MM.1S (cell line): ENCODE measurements at regions not wholly inside any gene's neighbourhood (a gene's known extent, or its start where the extent isn't known, plus 50 kb on each side); places are given as distances from the start of the nearest gene placed in this dataset.

ENCODE experiments used
- DNase-seq: peaks from one replicate; pipeline ENCODE4 v3.0.0-alpha.2; 2015
- H2AFZ ChIP-seq: fragments of 300-600 bp; sonication (generic); 2 replicates; pipeline ENCODE4 v1.6.0; 2016; ENCODE audit warnings: antibody characterized with exemption, low read length
- H3F3A ChIP-seq: fragments of 300-600 bp; sonication (generic); 2 replicates; pipeline ENCODE4 v1.6.1; 2016; ENCODE audit warnings: mild to moderate bottlenecking, antibody characterized with exemption, low read length, moderate library complexity, mixed read lengths; ENCODE audit not compliant: insufficient read depth
- H3K27ac ChIP-seq: fragments of 300-600 bp; sonication (generic); 2 replicates; pipeline ENCODE4 v1.5.1; 2016; ENCODE audit warnings: mild to moderate bottlenecking, low read length
- H3K27me3 ChIP-seq: fragments of 300-600 bp; sonication (generic); replicated peaks from 2 replicates; pipeline ENCODE4 v1.6.0; 2016; ENCODE audit warnings: low read length; ENCODE audit not compliant: insufficient read depth
- H3K36me3 ChIP-seq: fragments of 300-600 bp; sonication (generic); replicated peaks from 2 replicates; pipeline ENCODE4 v1.6.1; 2016; ENCODE audit warnings: mild to moderate bottlenecking, low read length, mixed read lengths; ENCODE audit not compliant: insufficient read depth
- H3K4me1 ChIP-seq: fragments of 300-600 bp; sonication (generic); 2 replicates; pipeline ENCODE4 v1.6.1; 2016; ENCODE audit warnings: low read length, mixed read lengths
- H3K4me2 ChIP-seq: fragments of 300-600 bp; sonication (generic); 2 replicates; pipeline ENCODE4 v1.6.0; 2016; ENCODE audit warnings: low read depth, low read length
- H3K4me3 ChIP-seq: fragments of 300-600 bp; sonication (generic); 2 replicates; pipeline ENCODE4 v1.5.1; 2016; ENCODE audit warnings: low read length, mixed read lengths
- H3K79me2 ChIP-seq: fragments of 300-600 bp; sonication (generic); 2 replicates; pipeline ENCODE4 v1.6.1; 2016; ENCODE audit warnings: mixed run types, low read length, mixed read lengths
- H3K9ac ChIP-seq: fragments of 300-600 bp; sonication (generic); 2 replicates; pipeline ENCODE4 v1.6.1; 2016; ENCODE audit warnings: low read length, mixed read lengths
- H3K9me2 ChIP-seq: fragments of 300-600 bp; sonication (generic); replicated peaks from 2 replicates; pipeline ENCODE4 v1.6.1; 2016; ENCODE audit warnings: mild to moderate bottlenecking, low read length, mixed read lengths; ENCODE audit not compliant: insufficient read depth
- H3K9me3 ChIP-seq: fragments of 300-600 bp; sonication (generic); replicated peaks from 2 replicates; pipeline ENCODE4 v1.6.1; 2016; ENCODE audit warnings: mild to moderate bottlenecking, low read length, mixed read lengths; ENCODE audit not compliant: insufficient read depth
- H4K20me1 ChIP-seq: fragments of 300-600 bp; sonication (generic); 2 replicates; pipeline ENCODE4 v1.6.1; 2016; ENCODE audit warnings: mild to moderate bottlenecking, low read length, moderate library complexity, mixed read lengths; ENCODE audit not compliant: insufficient read depth
- EZH2 ChIP-seq: fragments of 300-600 bp; sonication (generic); optimal IDR thresholded peaks from 2 replicates; pipeline ENCODE3; 2017; ENCODE audit warnings: low read depth, mild to moderate bottlenecking, antibody characterized with exemption, low read length, mixed read lengths
- EZH2phosphoT487 ChIP-seq: fragments of 300-600 bp; sonication (generic); IDR thresholded peaks from 2 replicates; pipeline ENCODE4 v1.6.1; 2018; ENCODE audit warnings: antibody characterized with exemption, low read length
- TF ChIP-seq, protein P1 (sequence below): fragments of 300-600 bp; sonication (generic); IDR thresholded peaks from 2 replicates; pipeline ENCODE4 v1.5.1; 2016; ENCODE audit warnings: antibody characterized with exemption, low read length, mixed read lengths

DNA sequence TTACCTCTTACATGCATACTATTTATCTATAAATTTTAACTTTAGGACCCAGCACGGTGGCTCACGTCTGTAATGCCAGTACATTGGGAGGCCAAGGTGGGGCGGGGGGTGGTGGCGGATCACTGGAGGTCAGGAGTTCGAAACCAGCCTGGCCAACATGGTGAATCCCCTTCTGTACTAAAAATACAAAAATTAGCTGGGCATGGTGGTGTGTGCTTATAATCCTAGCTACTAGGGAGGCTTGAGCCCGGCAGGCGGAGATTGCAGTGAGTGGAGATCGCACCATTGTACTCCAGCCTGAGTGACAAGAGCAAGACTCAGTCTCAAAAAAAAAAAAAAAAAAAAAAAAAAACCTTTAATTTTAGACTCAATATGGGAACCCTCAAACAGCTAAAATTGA lies 1582.6 kb upstream of the NUDT12 start:
- Histone ChIP-seq H2AFZ (no peak overlapping the region), H4K20me1 (no peaks in the 10 kb centered on the region), H3K4me2 (no peak overlapping the region), H3K9me2 (no peaks in the 10 kb centered on the region), H3K27ac (no peak overlapping the region), H3K27me3 (no peaks in the 10 kb centered on the region), H3K9ac (no peak overlapping the region), H3K9me3 (no peaks in the 10 kb centered on the region), H3F3A (no peaks in the 10 kb centered on the region), H3K4me1 (no peaks in the 10 kb centered on the region), H3K4me3 (no peak overlapping the region), H3K79me2 (no peaks in the 10 kb centered on the region), H3K36me3 (no peaks in the 10 kb centered on the region)
- TF ChIP-seq, protein P1, sequence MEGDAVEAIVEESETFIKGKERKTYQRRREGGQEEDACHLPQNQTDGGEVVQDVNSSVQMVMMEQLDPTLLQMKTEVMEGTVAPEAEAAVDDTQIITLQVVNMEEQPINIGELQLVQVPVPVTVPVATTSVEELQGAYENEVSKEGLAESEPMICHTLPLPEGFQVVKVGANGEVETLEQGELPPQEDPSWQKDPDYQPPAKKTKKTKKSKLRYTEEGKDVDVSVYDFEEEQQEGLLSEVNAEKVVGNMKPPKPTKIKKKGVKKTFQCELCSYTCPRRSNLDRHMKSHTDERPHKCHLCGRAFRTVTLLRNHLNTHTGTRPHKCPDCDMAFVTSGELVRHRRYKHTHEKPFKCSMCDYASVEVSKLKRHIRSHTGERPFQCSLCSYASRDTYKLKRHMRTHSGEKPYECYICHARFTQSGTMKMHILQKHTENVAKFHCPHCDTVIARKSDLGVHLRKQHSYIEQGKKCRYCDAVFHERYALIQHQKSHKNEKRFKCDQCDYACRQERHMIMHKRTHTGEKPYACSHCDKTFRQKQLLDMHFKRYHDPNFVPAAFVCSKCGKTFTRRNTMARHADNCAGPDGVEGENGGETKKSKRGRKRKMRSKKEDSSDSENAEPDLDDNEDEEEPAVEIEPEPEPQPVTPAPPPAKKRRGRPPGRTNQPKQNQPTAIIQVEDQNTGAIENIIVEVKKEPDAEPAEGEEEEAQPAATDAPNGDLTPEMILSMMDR = no peak
- TF ChIP-seq EZH2phosphoT487 (no peak), EZH2 (no peak)
- no peak for DNase-seq

DNA sequence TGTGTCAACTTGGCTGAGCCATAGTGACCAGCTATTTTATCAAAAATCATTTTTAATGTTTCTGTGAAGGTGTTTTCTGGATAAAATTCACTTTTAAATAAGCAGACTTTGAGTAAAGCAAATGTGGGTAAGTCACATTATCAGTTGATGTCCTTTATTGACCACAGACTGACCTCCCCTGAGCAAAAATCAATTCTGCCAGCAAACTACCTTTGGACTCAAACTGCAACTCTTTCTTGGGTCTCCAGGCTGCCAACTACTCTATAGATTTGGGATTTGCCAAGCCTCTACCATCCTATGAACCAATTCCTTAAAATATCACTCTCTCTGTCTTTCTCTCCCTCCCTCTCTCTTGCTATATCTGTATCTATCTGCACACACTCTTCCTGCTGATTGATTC lies 1571.7 kb upstream of the NUDT12 start:
- H3K36me3 ChIP-seq = no peaks in the 10 kb centered on the region
- H3K27me3 ChIP-seq = no peaks in the 10 kb centered on the region
- no peak overlapping the region for H3K27ac ChIP-seq
- H3K4me1 ChIP-seq = no peaks in the 10 kb centered on the region
- no peaks in the 10 kb centered on the region for H3K9me3 ChIP-seq
- H3K4me2 ChIP-seq = no peak overlapping the region
- H4K20me1 ChIP-seq = no peaks in the 10 kb centered on the region
- no peaks in the 10 kb centered on the region for H3K9me2 ChIP-seq
- H3K79me2 ChIP-seq = no peaks in the 10 kb centered on the region
- no peak for DNase-seq
- no peak overlapping the region for H2AFZ ChIP-seq
- TF ChIP-seq, protein P1 = no peak
- TF ChIP-seq EZH2 (no peak), EZH2phosphoT487 (no peak)
- H3K4me3 ChIP-seq = no peak overlapping the region
- no peak overlapping the region for H3K9ac ChIP-seq
- H3F3A ChIP-seq = no peaks in the 10 kb centered on the region

DNA sequence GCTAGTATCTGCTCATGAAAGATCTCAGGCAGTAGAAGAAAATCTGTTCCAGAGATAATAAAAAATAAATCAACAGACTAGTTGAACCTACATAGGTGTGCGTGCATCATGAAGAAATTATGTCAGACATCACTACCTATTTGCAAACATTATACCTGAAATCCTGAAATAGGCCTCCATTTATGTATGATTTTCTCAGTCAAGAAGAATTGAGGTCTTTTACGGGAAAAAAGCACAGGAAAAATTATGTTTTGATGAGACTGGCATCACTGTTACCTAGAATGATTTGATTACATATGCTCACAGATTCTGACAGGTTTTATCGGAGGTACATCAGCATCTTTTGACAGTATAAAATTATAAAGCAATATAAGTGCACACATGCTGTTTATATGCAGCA lies 1570.5 kb upstream of the NUDT12 start:
- H3K36me3 ChIP-seq = no peaks in the 10 kb centered on the region
- TF ChIP-seq EZH2phosphoT487 = no peak
- TF ChIP-seq EZH2 = no peak
- TF ChIP-seq, protein P1 = no peak
- H3K79me2 ChIP-seq = no peaks in the 10 kb centered on the region
- no peaks in the 10 kb centered on the region for H3K4me1 ChIP-seq
- no peak overlapping the region for H3K4me3 ChIP-seq
- no peaks in the 10 kb centered on the region for H3F3A ChIP-seq
- no peaks in the 10 kb centered on the region for H3K27me3 ChIP-seq
- no peak overlapping the region for H3K27ac ChIP-seq
- no peaks in the 10 kb centered on the region for H3K9me3 ChIP-seq
- H3K9ac ChIP-seq = no peak overlapping the region
- no peaks in the 10 kb centered on the region; the same call in 1 of the 2 replicates for H3K9me2 ChIP-seq
- DNase-seq = no peak
- no peaks in the 10 kb centered on the region for H4K20me1 ChIP-seq
- no peak overlapping the region for H2AFZ ChIP-seq
- H3K4me2 ChIP-seq = no peak overlapping the region
